HG03442 (cell line): ENCODE measurements at regions not wholly inside any gene's neighbourhood (a gene's known extent, or its start where the extent isn't known, plus 50 kb on each side); places are given as distances from the start of the nearest gene placed in this dataset.
A peak's percentile ranks its signal among the peaks of the same experiment; 100 is the strongest.

ENCODE experiments used
- ATAC-seq: cut with Tn5 transposase; IDR thresholded peaks from one replicate; pipeline ENCODE4 v1.9.1; 2021; ENCODE audit warnings: mild to moderate bottlenecking, moderate library complexity; ENCODE audit not compliant: unreplicated experiment

GRCh38 chr1:61531716-61532115 is 193.2 kb downstream of the TM2D1 start:
- no peak for ATAC-seq

DNA sequence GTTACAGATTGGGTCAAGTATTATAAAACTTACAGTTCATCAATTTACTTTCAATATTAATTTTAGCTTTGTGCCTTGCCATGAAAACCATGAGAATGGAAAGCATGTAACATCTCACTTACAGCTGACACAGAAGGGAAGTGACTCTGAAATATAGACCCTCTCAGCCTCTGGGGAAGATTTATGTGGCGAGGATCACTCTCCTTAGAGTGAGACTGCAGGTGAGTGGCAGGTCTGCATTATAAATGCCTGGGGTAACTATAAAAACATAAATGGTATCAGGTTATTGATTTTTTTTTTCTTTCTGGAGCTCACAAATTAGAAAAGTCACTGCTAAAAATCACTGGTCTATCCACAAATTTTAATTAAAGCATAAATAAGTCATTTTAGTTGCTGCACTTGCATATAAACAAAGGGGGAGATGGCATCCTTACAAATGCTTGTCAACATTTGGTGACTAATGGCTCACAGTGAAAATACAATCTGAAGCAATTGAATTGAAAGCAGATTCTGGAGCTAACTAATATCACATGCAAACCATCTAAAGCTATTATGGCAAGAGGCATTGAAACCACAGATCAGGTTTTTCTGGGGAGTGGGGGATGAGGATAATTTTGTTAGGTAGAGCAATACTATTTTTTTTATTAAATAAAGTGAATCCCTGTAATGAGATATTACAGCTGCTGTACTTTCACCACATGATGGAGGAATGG is 200.9 kb downstream of the TM2D1 start:
- ATAC-seq = no peak

GRCh38 chr1:61523229-61523628 is 201.7 kb downstream of the TM2D1 start:
- ATAC-seq = no peak

DNA sequence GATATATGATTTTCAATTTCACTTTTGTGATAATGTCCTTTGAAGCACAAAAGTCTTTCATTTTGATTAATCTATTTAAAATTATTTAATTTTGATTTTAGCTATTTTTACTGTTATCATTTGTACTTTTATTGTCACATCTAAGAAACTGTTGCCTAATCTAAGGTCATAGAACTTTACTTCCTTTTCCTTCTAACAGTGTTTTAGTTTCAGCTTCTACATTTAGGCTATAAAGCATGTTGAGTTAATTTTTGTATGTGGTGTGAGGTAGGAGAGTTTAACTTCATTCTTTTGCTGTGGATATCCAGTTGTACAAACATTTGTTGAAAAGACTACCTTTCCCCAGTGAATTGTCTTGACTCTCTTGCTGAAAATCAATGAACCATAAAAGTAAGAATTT is 204.5 kb downstream of the TM2D1 start:
- no peak for ATAC-seq

GRCh38 chr1:61519631-61520030 is 205.3 kb downstream of the TM2D1 start:
- ATAC-seq = no peak

DNA sequence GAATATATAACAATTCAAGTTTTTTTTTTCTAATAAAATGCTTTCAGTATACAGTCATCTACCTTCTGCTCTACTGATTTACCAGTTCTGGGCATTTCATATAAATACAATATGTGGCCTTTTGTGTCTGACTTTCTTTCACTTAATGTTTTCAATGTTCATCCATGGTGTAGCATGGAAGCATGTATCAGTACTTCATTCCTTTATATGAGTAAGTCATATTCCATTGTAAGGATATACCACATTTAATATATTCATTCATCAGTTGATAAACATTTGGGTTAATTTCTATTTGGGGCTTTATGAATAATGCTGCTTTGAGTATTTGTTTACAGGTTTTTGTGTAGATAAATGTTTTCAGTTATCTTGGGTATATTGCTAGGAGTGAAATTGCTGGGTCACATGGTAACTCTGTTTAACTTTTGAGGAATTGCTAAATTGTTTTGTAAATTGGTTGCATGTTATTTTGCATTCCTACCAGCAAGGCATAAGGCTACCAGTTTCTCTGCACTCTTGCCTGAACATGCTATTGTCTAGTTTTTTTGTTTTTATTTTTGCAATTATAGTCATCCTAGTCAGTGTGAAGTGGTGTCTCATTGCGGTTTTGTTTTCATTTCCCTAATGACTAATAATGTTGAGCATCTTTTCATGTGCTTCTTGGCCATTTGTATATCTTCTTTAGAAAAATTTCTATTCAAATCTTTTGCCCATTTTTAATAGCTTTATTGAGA is 206.1 kb downstream of the TM2D1 start:
- peak; percentile 88 for ATAC-seq

GRCh38 chr1:61517345-61517744 is 207.6 kb downstream of the TM2D1 start:
- ATAC-seq = no peak

DNA sequence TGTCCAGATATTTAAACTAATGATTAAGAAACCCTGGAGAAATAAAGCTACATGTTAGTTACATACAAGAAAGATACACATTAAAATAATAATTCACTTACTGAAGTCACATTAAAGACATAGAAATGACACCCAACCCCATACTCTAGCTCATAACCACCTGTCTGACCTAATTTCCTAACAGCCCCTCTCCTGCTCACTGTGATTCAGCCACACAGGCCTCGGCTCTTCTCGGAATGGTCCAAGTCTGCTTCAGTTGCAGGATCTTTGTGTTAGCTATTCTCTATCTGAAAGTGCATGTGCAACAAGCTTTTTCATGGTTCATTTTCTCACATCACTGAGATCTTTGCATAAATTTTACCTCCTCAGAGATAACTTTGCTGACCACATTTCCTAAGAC is 209.8 kb downstream of the TM2D1 start:
- no peak for ATAC-seq
